CD4-positive, alpha-beta T cell treated with Interleukin-2 at 100 ng/mL for 4 hours (primary cell): ENCODE measurements at regions not wholly inside any gene's neighbourhood (a gene's known extent, or its start where the extent isn't known, plus 50 kb on each side); places are given as distances from the start of the nearest gene placed in this dataset.

Source experiments
- DNase-seq: peaks from one replicate; pipeline ENCODE4 v3.0.0-alpha.2; 2020; ENCODE audit warnings: low spot score

- no peak for DNase-seq
Observed at GRCh38 chr2:200212862-200213425, 93.5 kb upstream of the SPATS2L start.

- DNase-seq: no peak
Observed at GRCh38 chr2:200216310-200216709, 90.2 kb upstream of the SPATS2L start.

GRCh38 chr2:200217320-200217719 is 89.2 kb upstream of the SPATS2L start:
- DNase-seq: no peak

DNA sequence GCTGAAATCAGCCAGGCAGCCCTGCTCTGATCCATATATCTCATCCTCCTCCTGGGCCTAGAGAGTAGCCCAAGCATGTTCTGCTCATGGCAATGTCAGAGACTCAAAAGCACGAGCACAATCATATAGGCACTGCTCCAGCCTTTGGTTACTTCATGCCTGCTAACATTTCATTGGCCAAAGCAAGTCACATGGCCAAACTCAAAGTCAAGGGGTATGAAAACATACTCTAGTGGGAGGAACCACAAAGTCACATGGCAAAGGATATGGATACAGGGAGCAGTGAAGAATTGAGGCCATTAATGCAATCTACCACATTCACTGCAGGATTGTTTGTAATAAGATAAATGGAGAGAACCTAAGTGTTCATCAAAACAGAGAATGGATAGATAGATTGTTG is 87.8 kb upstream of the SPATS2L start:
- DNase-seq: no peak

DNA sequence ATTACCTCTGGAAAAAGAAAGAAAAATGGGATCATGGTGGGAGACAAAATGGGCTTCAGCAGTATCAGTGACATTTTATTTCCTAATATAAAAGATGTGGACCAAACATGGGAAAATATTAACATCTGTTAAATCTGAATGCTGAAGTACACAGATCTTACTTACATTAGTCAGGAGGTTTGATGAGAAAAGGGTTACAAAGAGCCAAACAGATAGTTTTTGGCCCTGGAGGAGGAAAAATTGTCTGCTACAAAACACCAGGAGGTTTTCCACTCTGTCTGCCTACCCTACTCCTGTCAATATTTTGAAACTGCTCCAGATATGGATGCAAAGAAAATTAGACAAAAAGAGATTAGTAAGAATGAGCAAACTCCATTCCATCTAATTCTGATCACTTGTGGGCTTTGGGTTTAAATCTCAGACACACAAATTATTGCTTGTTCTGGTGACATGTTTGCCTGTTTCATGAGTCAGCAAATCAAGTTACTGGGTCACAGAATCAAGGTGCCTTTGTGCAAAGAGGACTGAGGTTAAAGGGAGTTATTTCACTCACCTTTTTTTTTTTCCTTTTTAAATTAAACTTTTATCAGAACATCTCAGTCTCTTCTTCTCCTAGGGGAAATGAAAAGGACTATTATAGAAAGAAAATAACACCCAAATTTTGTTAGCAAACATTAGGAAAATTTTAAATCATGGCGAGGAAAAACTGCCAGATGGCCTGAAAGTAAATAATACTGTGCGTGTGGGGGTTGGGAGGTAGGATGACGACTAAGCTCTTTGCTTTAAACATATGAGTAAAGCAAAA is 87.0 kb upstream of the SPATS2L start:
- DNase-seq: no peak

GRCh38 chr2:200220251-200220650 is 86.2 kb upstream of the SPATS2L start:
- DNase-seq: no peak

DNA sequence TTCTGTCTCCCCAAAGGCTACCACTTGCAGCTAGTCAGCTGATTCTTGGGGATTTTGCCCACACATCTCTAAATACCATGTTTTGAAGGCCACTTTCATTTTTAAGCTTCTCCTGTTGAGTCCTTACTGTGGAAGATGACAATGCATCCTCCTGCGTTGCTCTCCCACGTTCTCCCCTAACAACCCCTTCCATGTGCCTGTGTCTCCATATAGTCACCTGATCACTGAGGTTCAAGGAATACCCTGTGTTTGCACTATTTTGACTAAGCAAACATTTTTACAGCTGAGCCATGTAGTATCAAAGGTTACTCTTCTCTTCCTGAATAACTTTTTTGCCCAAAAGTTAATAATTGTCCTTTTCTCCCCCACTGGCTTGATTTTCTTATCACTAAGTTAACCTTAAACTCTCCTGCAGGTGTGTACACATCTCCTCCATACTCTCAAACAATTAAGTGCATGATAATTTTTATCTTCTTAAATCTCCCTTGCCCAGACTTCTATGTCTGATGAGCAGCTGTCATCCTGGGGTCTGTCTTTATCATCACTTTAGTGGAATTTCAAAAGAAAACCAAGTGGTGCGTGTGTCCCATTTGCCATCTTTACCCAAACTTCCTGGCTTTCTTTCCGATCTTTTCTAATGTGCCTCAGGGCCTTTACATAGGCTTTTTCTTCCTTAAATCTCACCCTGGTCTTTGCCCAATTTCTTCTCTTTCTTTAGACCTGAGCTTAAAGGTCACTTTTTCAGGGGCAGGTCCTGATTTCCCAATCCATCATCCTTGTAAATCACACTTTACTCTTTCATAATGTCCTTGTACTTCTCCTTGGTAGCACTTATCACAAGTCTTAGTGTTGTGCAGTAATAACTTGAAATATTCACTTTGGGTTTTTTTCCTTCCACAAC is 85.2 kb upstream of the SPATS2L start:
- DNase-seq: no peak

DNA sequence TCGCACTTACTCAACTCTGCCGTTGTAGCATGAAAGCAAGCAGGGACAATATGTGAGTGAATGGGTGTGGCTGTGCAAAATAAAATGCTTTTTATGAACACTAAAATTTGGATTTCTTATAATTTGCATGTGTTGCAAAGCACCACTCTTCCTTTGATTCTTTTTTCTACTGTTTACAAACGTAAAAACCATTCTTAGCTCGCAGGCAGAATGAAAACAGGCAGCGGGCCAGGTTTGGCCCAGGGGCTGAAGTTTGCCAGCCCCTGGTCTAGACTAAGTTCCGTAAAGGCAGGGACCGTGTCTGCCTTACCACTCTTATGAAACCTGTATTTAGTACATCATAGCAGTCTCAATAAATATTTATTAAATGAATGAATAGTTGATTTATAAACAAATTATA is 83.7 kb upstream of the SPATS2L start:
- DNase-seq: no peak

DNA sequence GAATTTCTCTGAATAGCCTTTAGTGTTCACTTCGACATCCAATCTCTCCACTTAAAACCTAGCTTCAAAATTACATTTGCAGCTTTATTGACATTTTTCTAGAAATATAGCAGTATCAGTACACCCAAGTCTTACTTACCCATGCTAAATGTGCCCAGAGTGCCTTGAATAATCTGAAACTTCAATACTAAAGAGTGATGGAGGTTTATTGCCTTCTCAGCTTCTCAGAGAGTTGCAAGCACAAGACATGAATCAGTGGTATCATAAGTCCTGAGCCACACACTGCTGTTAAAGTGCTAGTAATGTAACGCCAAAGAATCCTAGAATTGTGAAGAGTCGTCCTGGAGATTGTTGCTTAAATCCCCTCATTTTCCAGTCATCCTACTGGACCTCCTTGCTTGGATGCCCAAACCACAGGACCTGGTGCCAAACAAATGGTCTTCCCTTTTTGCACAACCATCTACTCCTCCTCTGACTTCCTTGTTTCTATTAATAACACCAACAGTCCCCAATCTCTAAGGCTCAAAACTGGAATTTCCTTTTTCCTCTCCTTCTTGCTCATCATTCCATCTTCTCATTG is 83.2 kb upstream of the SPATS2L start:
- DNase-seq: no peak

- no peak for DNase-seq
Observed at GRCh38 chr2:200225951-200226350, 80.5 kb upstream of the SPATS2L start.

- DNase-seq: no peak
Observed at GRCh38 chr2:200226451-200227426, 79.8 kb upstream of the SPATS2L start.

GRCh38 chr2:200230716-200231115 is 75.8 kb upstream of the SPATS2L start:
- DNase-seq: no peak

GRCh38 chr2:200235533-200235932 is 71.0 kb upstream of the SPATS2L start:
- DNase-seq: no peak

DNA sequence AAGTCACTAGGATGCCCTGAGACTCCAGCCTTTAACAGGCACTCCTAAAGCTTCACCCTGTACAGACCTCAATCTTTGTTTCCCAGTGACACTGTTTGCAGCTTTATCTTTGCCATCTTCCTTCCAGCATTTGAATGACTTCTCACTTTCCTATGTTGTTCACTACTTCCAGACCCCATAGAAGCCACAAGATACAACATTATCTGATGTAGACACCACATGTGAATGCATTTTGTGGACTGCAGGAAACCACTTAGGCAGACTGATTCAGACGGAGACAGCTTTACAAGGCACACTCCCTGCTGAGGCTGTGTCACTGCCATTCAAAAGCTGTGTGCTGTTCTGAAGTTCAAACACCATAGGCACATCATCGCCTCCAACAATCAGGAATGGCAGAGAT is 67.3 kb upstream of the SPATS2L start:
- DNase-seq: no peak

- DNase-seq: no peak
Observed at GRCh38 chr2:200242570-200242969, 63.9 kb upstream of the SPATS2L start.

DNA sequence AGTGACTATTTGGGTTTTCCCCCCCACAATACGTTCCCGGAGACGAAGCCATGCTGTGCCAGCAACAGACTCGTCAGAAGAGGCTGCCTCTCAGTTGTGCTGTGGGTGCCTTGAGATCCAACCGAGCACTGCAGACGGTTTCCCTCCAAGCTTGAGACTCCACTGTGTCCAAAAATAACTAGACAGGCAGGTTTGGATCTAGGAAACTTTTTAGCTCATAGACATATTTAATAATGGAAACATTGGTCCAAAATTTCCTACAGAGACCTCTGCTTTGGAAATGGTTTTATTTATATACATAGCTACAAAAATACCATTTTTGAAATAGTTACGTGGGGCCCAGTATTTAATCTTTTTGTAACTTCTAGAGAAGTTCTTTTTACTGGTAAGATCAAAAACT is 63.1 kb upstream of the SPATS2L start:
- DNase-seq: no peak

- DNase-seq: no peak
Observed at GRCh38 chr2:200244111-200244510, 62.4 kb upstream of the SPATS2L start.

DNA sequence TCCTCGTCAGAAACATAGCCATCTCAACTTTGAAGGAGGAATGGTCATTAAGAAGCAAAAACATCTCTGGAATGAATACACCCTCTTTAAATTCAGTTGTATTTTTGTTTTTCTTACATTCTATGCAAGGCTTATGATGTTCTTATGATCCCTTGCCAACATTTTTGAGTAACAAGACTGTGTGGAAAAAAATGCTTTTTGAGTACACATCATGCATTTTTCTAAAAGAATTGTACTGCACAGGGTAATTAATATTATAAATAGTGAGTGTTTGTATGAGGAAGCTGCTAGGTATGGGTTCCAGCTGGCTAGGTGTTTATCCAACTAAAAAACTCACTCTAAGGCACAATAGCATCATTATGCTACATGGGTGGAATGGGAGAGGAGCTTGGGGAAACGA is 59.0 kb upstream of the SPATS2L start:
- no peak for DNase-seq

- DNase-seq: no peak
Observed at GRCh38 chr2:200252265-200253067, 54.0 kb upstream of the SPATS2L start.

GRCh38 chr2:200253639-200254038 is 52.9 kb upstream of the SPATS2L start:
- DNase-seq: no peak
